Prostate gland (tissue), 2 donors: ENCODE measurements at regions not wholly inside any gene's neighbourhood (a gene's known extent, or its start where the extent isn't known, plus 50 kb on each side); places are given as distances from the start of the nearest gene placed in this dataset.

Experiments
- POLR2A ChIP-seq: fragments of 450-650 bp; IDR thresholded peaks from one replicate; pipeline ENCODE4 v1.6.1; 2016; ENCODE audit warnings: antibody characterized with exemption, mild to moderate bottlenecking
- TF ChIP-seq, protein P1 (sequence below), 4 experiments: fragments of 200-600 bp in 2 of 4; fragments of 450-650 bp in 2 of 4; sonication (generic) in 2 of 4; IDR thresholded peaks; 1 replicate in 3 of 4; 2 replicates in 1 of 4; pipeline ENCODE4 v1.5.1; 2016 to 2019; ENCODE audit warnings: antibody characterized with exemption in 4 of 4, mild to moderate bottlenecking in 2 of 4, moderate library complexity in 2 of 4

GRCh38 chr20:53887973-53888372 lies 182.4 kb downstream of the BCAS1 start:
- no peak for TF ChIP-seq POLR2A
- TF ChIP-seq, protein P1, sequence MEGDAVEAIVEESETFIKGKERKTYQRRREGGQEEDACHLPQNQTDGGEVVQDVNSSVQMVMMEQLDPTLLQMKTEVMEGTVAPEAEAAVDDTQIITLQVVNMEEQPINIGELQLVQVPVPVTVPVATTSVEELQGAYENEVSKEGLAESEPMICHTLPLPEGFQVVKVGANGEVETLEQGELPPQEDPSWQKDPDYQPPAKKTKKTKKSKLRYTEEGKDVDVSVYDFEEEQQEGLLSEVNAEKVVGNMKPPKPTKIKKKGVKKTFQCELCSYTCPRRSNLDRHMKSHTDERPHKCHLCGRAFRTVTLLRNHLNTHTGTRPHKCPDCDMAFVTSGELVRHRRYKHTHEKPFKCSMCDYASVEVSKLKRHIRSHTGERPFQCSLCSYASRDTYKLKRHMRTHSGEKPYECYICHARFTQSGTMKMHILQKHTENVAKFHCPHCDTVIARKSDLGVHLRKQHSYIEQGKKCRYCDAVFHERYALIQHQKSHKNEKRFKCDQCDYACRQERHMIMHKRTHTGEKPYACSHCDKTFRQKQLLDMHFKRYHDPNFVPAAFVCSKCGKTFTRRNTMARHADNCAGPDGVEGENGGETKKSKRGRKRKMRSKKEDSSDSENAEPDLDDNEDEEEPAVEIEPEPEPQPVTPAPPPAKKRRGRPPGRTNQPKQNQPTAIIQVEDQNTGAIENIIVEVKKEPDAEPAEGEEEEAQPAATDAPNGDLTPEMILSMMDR (IDR thresholded peaks at IDR 0.05): no peak
